Ovary (tissue), 7 donors: ENCODE measurements at regions not wholly inside any gene's neighbourhood (a gene's known extent, or its start where the extent isn't known, plus 50 kb on each side); places are given as distances from the start of the nearest gene placed in this dataset.

Experiments used
- DNase-seq, 5 donors: peaks; one replicate each; pipeline ENCODE4 v3.0.0-alpha.2; 2019 to 2020
- H3K27ac ChIP-seq, 2 donors: fragments of 200-600 bp; one replicate each; pipeline versions ENCODE4 v1.5.1 to v1.8.0; 2019 to 2022
- H3K27me3 ChIP-seq: fragments of 200-600 bp; one replicate; pipeline ENCODE4 v1.8.0; 2022
- H3K36me3 ChIP-seq: fragments of 200-600 bp; sonication (generic); one replicate; pipeline ENCODE4 v1.5.1; 2019
- H3K4me1 ChIP-seq: one replicate; pipeline ENCODE4 v1.8.1; 2013; ENCODE audit warnings: mild to moderate bottlenecking, moderate library complexity; ENCODE audit not compliant: insufficient read depth
- H3K4me3 ChIP-seq: fragments of 200-600 bp; sonication (generic); one replicate; pipeline ENCODE4 v1.5.1; 2017
- H3K9me3 ChIP-seq, 2 donors: fragments of 200-600 bp in 1 of 2; sonication (generic) in 1 of 2; one replicate each; pipeline versions ENCODE4 v1.5.1 to v1.8.1; 2013 to 2019; ENCODE audit warnings: mild to moderate bottlenecking in 1 of 2, moderate library complexity in 1 of 2
- CTCF ChIP-seq, 3 donors: fragments of 450-650 bp in 2 of 3; fragments of 200-600 bp in 1 of 3; IDR thresholded peaks; one replicate each; pipeline versions ENCODE4 v1.5.1 to v1.8.0; 2016 to 2022; ENCODE audit warnings: antibody characterized with exemption in 3 of 3, mild to moderate bottlenecking in 1 of 3
- EP300 ChIP-seq: sonication (generic); formaldehyde crosslinking; IDR thresholded peaks from one replicate; pipeline ENCODE4 v1.6.1; 2017; ENCODE audit warnings: antibody characterized with exemption
- POLR2A ChIP-seq: fragments of 450-650 bp; IDR thresholded peaks from one replicate; pipeline ENCODE4 v1.6.1; 2017; ENCODE audit warnings: antibody characterized with exemption, mild to moderate bottlenecking, moderate library complexity
- WGBS, 3 donors: extraction: QIAGEN DNeasy Blood & Tissue Kit in 1 of 3; methylation state at CpG; one replicate each; pipeline versions ENCODE4 v1.1.5 to v1.1.7; 2013 to 2017; 5-methylcytosine and 5-hydroxymethylcytosine counted together
- intact Hi-C, 4 donors: fragments of 100-400 bp; cut with DNase I; formaldehyde crosslinking; loops; one replicate each; pipeline versions ENCODE4 v1.11.0 to v1.15.1; 2022 to 2023
- donor health status: DM: no; HTN: no; CAD: no; lungs with moderate emphysema.
- donor health status: DM: no; HTN: no; CAD: no.
- donor health status: Bipolar disorder and iron deficiency.
- donor health status: DM: no; HTN: no; CAD: no.
- donor health status: DM: yes; HTN: yes; CAD: no.

- Histone ChIP-seq H3K4me3 (no peak overlapping the region), H3K36me3 (no peaks in the 10 kb centered on the region), H3K4me1 (no peaks in the 10 kb centered on the region), H3K27ac (no peak overlapping the region), H3K9me3 (no peaks in the 10 kb centered on the region), H3K27me3 (no peaks in the 10 kb centered on the region)
- no peak for TF ChIP-seq CTCF (IDR thresholded peaks at IDR 0.05)
- TF ChIP-seq EP300 = no peak
- TF ChIP-seq POLR2A = no peak
- intact Hi-C loops = no loop called here
- no peak for DNase-seq
- 84 to 88% (median 88%) methylated on average over 5 of the region's 5 CpGs for WGBS, 3 donors
These were observed 835.4 kb upstream of the CDH2 start for GRCh38 chr18:29012364-29012763.

GRCh38 chr18:29009250-29009803 lies 832.4 kb upstream of the CDH2 start:
- Histone ChIP-seq H3K4me3 (no peak overlapping the region), H3K27ac (no peak overlapping the region), H3K36me3 (no peaks in the 10 kb centered on the region), H3K27me3 (no peaks in the 10 kb centered on the region), H3K4me1 (no peaks in the 10 kb centered on the region), H3K9me3 (no peaks in the 10 kb centered on the region)
- TF ChIP-seq POLR2A (no peak), EP300 (no peak), CTCF (IDR thresholded peaks at IDR 0.05) (no peak)
- WGBS, 3 donors = 91 to 94% (median 91%) methylated on average over 2 of the region's 2 CpGs
- intact Hi-C loops = no loop called here
- no peak for DNase-seq

GRCh38 chr18:29008809-29009208 lies 831.9 kb upstream of the CDH2 start:
- H3K27ac ChIP-seq = no peak overlapping the region
- TF ChIP-seq CTCF (IDR thresholded peaks at IDR 0.05) (no peak), POLR2A (no peak)
- no peaks in the 10 kb centered on the region for H3K9me3 ChIP-seq
- 96 to 100% (median 98%) methylated on average over 1 of the region's 1 CpG for WGBS, 3 donors
- no peaks in the 10 kb centered on the region for H3K27me3 ChIP-seq
- H3K36me3 ChIP-seq = no peaks in the 10 kb centered on the region
- H3K4me1 ChIP-seq = no peaks in the 10 kb centered on the region
- intact Hi-C loops = no loop called here
- no peak for DNase-seq
- no peak overlapping the region for H3K4me3 ChIP-seq

- 91 to 97% (median 95%) methylated on average over 2 of the region's 2 CpGs for WGBS, 3 donors
- no peak for DNase-seq
These were observed 831.2 kb upstream of the CDH2 start for GRCh38 chr18:29007986-29008654.

More at GRCh38 chr18:29007986-29008654, 831.2 kb upstream of the CDH2 start:
- no peaks in the 10 kb centered on the region for H3K9me3 ChIP-seq
- H3K36me3 ChIP-seq = no peaks in the 10 kb centered on the region
- TF ChIP-seq EP300 (no peak), POLR2A (no peak), CTCF (IDR thresholded peaks at IDR 0.05) (no peak)
- peaks cover 3% of the 10 kb centered on the region for H3K4me1 ChIP-seq
- intact Hi-C loops = no loop called here
- no peaks in the 10 kb centered on the region for H3K27me3 ChIP-seq
- H3K4me3 ChIP-seq = no peak overlapping the region
- H3K27ac ChIP-seq = no peak overlapping the region
